DND-41 (cell line): ENCODE measurements at regions not wholly inside any gene's neighbourhood (a gene's known extent, or its start where the extent isn't known, plus 50 kb on each side); places are given as distances from the start of the nearest gene placed in this dataset.
"Not testable (repeated sequence)": the region's sequence is repeated elsewhere in the genome, so short reads cannot be mapped to it uniquely, and the experiment has no call there.

Experiments
- ATAC-seq: fragments of 200-7000 bp; cut with Tn5 transposase; 3 replicates; pipeline ENCODE4 v1.9.1; 2021; ENCODE audit warnings: low read depth; ENCODE audit not compliant: insufficient read depth
- DNase-seq: peaks from one replicate; pipeline ENCODE4 v3.0.0-alpha.2; 2020
- H2AFZ ChIP-seq: 2 replicates; pipeline ENCODE4 v1.6.0; 2012; ENCODE audit warnings: low read depth, low read length
- H3K27ac ChIP-seq: 2 replicates; pipeline ENCODE4 v1.5.1; 2012; ENCODE audit warnings: low read length, inconsistent platforms
- H3K27me3 ChIP-seq: fragments of 200-600 bp; sonication (generic); 2 replicates; pipeline ENCODE4 v1.6.0; 2012; ENCODE audit warnings: low read length, mild to moderate bottlenecking, inconsistent platforms; ENCODE audit not compliant: insufficient read depth, poor library complexity
- H3K36me3 ChIP-seq: 2 replicates; pipeline ENCODE4 v1.5.1; 2012; ENCODE audit warnings: low read length, inconsistent platforms; ENCODE audit not compliant: insufficient read depth
- H3K4me1 ChIP-seq: 2 replicates; pipeline ENCODE4 v1.5.1; 2012; ENCODE audit warnings: mild to moderate bottlenecking, low read length; ENCODE audit not compliant: insufficient read depth
- H3K4me2 ChIP-seq: 2 replicates; pipeline ENCODE4 v1.6.0; 2012; ENCODE audit warnings: mild to moderate bottlenecking, moderate library complexity, low read length, inconsistent platforms; ENCODE audit not compliant: insufficient read depth
- H3K4me3 ChIP-seq, 2 experiments: fragments of 200-600 bp in 1 of 2; shearing (Covaris generic) in 1 of 2; 2 replicates each; pipeline ENCODE4 v1.5.1; 2012 to 2016; ENCODE audit warnings: inconsistent platforms in 2 of 2, low read length in 2 of 2, mild to moderate bottlenecking in 2 of 2, low read depth in 1 of 2, moderate library complexity in 1 of 2
- H3K79me2 ChIP-seq: 2 replicates; pipeline ENCODE4 v1.6.0; 2012; ENCODE audit warnings: low read length, inconsistent platforms; ENCODE audit not compliant: insufficient read depth
- H3K9ac ChIP-seq: 2 replicates; pipeline ENCODE4 v1.6.0; 2012; ENCODE audit warnings: low read depth, mild to moderate bottlenecking, inconsistent platforms, low read length, moderate library complexity
- H3K9me3 ChIP-seq: 2 replicates; pipeline ENCODE4 v1.5.1; 2012; ENCODE audit warnings: low read length, moderate library complexity, mild to moderate bottlenecking, inconsistent platforms; ENCODE audit not compliant: insufficient read depth, severe bottlenecking
- H4K20me1 ChIP-seq: 2 replicates; pipeline ENCODE4 v1.6.0; 2012; ENCODE audit warnings: low read length; ENCODE audit not compliant: insufficient read depth
- EZH2 ChIP-seq: IDR thresholded peaks from 3 replicates; pipeline ENCODE4 v1.6.1; 2012; ENCODE audit warnings: borderline replicate concordance, low read depth, mild to moderate bottlenecking, moderate library complexity, low read length, inconsistent platforms; ENCODE audit not compliant: severe bottlenecking
- TF ChIP-seq, protein P1 (sequence below): IDR thresholded peaks from 2 replicates; pipeline ENCODE4 v1.5.1; 2012; ENCODE audit warnings: borderline replicate concordance, low read length, moderate library complexity, mild to moderate bottlenecking; ENCODE audit not compliant: poor library complexity, severe bottlenecking; ENCODE audit errors: extremely low read depth

DNA sequence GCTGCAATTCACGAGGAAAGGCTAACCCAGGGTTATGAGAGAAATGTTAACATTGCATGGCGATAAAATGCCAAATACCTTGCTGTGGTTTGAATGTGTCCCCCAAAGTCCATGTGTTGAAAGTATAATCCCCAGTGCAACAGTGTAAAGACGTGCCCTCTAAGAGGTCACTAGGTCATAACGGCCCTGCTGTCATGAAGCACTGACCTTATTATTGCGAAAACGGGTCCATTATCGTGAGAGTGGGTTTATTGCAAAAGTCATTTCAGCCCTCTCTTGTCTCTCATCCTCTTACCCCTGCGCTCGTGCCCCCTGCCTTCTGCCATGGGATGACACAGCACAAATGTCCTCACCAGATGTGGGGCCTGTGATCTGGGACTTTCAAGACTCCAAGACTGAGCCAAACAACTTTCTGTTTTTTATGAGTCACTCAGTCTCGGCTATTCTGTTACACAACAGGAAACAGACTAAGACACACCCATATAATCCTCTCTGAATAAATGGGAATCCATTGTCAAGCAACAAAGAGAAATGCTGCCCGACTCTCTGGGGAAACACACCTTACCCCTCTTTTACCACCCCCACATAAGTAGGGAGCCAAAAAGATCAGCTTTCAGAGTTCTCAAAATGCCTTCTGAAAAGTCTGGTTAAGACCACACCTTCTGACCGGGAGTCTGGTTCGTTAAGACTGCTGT is 73.1 kb upstream of the UCN3 start:
- no peaks in the 10 kb centered on the region for H3K9me3 ChIP-seq
- peak overlapping the region; percentile 78 for H3K4me2 ChIP-seq
- peak overlapping the region; percentile 31 to 81; a peak in 3 of 4 replicates for H3K4me3 ChIP-seq
- H4K20me1 ChIP-seq, result no peaks in the 10 kb centered on the region
- peaks cover 53% of the 10 kb centered on the region for H3K4me1 ChIP-seq
- DNase-seq, result peak; percentile 85
- TF ChIP-seq, protein P1, sequence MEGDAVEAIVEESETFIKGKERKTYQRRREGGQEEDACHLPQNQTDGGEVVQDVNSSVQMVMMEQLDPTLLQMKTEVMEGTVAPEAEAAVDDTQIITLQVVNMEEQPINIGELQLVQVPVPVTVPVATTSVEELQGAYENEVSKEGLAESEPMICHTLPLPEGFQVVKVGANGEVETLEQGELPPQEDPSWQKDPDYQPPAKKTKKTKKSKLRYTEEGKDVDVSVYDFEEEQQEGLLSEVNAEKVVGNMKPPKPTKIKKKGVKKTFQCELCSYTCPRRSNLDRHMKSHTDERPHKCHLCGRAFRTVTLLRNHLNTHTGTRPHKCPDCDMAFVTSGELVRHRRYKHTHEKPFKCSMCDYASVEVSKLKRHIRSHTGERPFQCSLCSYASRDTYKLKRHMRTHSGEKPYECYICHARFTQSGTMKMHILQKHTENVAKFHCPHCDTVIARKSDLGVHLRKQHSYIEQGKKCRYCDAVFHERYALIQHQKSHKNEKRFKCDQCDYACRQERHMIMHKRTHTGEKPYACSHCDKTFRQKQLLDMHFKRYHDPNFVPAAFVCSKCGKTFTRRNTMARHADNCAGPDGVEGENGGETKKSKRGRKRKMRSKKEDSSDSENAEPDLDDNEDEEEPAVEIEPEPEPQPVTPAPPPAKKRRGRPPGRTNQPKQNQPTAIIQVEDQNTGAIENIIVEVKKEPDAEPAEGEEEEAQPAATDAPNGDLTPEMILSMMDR, result peak; percentile 36
- TF ChIP-seq EZH2, result no peak
- peak overlapping the region; percentile 82 for H2AFZ ChIP-seq
- H3K27me3 ChIP-seq, result no peaks in the 10 kb centered on the region
- ATAC-seq, result peak; percentile 53
- H3K9ac ChIP-seq, result peak overlapping the region; percentile 64
- peaks cover 39% of the 10 kb centered on the region for H3K79me2 ChIP-seq
- H3K36me3 ChIP-seq, result peaks cover 13% of the 10 kb centered on the region
- peak overlapping the region; percentile 98 for H3K27ac ChIP-seq

DNA sequence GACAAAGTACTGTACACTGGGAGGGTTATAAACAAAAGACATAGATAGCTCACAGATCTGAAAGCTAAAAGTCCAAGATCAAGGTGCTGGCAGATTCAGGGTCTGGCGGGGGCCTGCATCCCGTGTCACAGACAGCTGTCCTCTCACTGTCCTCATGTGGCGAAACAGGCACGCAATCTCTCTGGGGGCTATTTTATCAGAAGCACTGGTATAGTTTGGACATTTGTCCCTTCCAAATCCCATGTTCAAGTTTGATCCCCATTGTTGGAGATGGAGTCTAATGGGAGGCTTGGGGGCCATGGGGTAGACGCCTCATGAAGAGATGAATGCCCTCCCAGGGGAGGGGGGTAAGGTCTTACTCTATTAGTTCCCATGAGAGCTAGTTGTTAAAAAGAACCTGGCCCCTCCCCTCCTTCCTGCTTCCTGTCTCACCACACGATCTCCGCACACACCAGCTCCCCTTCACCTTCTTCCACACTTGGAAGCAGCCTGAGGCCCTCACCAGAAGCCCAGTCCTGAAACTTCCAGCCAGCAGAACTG is 72.5 kb upstream of the UCN3 start:
- H3K27me3 ChIP-seq, result no peaks in the 10 kb centered on the region
- H3K79me2 ChIP-seq, result peaks cover 41% of the 10 kb centered on the region
- TF ChIP-seq EZH2, result no peak
- TF ChIP-seq, protein P1, result no peak
- peaks cover 59% of the 10 kb centered on the region for H3K4me1 ChIP-seq
- H4K20me1 ChIP-seq, result no peaks in the 10 kb centered on the region
- peak overlapping the region; percentile 78 for H3K4me2 ChIP-seq
- H2AFZ ChIP-seq, result peak overlapping the region; percentile 82
- no peaks in the 10 kb centered on the region for H3K9me3 ChIP-seq
- H3K4me3 ChIP-seq, result peak overlapping the region; percentile 31 to 81; a peak in 3 of 4 replicates
- ATAC-seq (peak; percentile 70), DNase-seq (peak; percentile 90)
- H3K9ac ChIP-seq, result peak overlapping the region; percentile 64
- H3K36me3 ChIP-seq, result peaks cover 15% of the 10 kb centered on the region
- peak overlapping the region; percentile 98 for H3K27ac ChIP-seq

DNA sequence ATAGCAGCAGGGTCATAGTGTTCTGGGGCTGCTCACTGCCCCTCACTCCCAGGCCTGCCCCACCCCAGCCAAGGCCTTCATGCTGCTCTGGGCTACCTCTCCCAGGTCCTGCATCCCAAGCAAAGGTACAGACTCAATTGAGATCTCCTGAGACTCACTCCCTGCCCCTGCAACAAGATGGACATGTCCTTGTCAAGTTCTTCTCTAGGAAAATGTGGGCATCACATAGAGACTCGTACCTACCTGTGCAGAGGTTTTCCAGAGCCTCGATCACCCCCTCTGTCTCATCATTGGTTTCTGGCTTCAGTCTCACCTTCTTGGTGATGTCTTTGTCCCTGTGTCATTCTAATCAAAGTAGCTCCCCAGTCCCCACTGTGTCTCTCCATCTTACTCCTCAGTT is 71.8 kb upstream of the UCN3 start:
- not testable (repeated sequence) for H4K20me1 ChIP-seq, ATAC-seq, H3K27me3 ChIP-seq, H2AFZ ChIP-seq, H3K9me3 ChIP-seq
- Histone ChIP-seq H3K27ac (peak overlapping the region; percentile 87), H3K4me1 (peaks cover 66% of the 10 kb centered on the region), H3K4me2 (peak overlapping the region; percentile 78), H3K4me3 (peak overlapping the region; percentile 46 to 81; a peak in 3 of 4 replicates), H3K79me2 (peaks cover 47% of the 10 kb centered on the region), H3K36me3 (peaks cover 15% of the 10 kb centered on the region), H3K9ac (peak overlapping the region; percentile 64)
- DNase-seq, result peak; percentile 30
